ENCODE measurements at regions not wholly inside any gene's neighbourhood (a gene's known extent, or its start where the extent isn't known, plus 50 kb on each side); places are given as distances from the start of the nearest gene placed in this dataset.

GRCh38 chr11:11786234-11786633 lies 55.5 kb upstream of the USP47 start:
- H3K4me3 ChIP-seq (replicated peaks in 1 of 3): no peak overlapping the region
- H3K36me3 ChIP-seq: no peaks in the 10 kb centered on the region
- no peak for DNase-seq
- no peaks in the 10 kb centered on the region for H3K9me3 ChIP-seq
- H3K27ac ChIP-seq: no peak overlapping the region
- WGBS, 2 donors: 91 to 92% methylated on average over 5 of the region's 5 CpGs
- H3K27me3 ChIP-seq: no peaks in the 10 kb centered on the region
- TF ChIP-seq CTCF (IDR thresholded peaks at IDR 0.05) (no peak), POLR2A (IDR thresholded peaks at IDR 0.05) (no peak)
- intact Hi-C loops (cut with DNase I): loop anchor here (2.0 to 10.0 kb wide), 4 partner anchors 164 to 991 kb away; partner anchors contain the start of gene GALNT18
- H3K4me1 ChIP-seq: peaks cover 0 to 5% of the 10 kb centered on the region in 2 donors

GRCh38 chr11:11782532-11783110 lies 59.2 kb upstream of the USP47 start:
- Histone ChIP-seq H3K4me3 (replicated peaks in 1 of 3) (no peak overlapping the region), H3K9me3 (no peaks in the 10 kb centered on the region), H3K27me3 (no peaks in the 10 kb centered on the region), H3K36me3 (no peaks in the 10 kb centered on the region), H3K27ac (no peak overlapping the region), H3K4me1 (peaks cover 0 to 9% of the 10 kb centered on the region in 2 donors)
- 86 to 96% methylated on average over 2 to 3 of the region's 3 CpGs for WGBS, 2 donors
- no peak for TF ChIP-seq POLR2A (IDR thresholded peaks at IDR 0.05)
- no peak for TF ChIP-seq CTCF (IDR thresholded peaks at IDR 0.05)
- DNase-seq: peak in 1 of 2 donors; percentile 7
- intact Hi-C loops (cut with DNase I): loop anchor here (10.0 kb wide), 2 partner anchors 518 to 988 kb away; no protein-coding TSS in a partner anchor

GRCh38 chr11:11780858-11781257 lies 60.9 kb upstream of the USP47 start:
- no peaks in the 10 kb centered on the region for H3K36me3 ChIP-seq
- H3K27me3 ChIP-seq: no peaks in the 10 kb centered on the region
- DNase-seq: no peak
- no peak for TF ChIP-seq POLR2A (IDR thresholded peaks at IDR 0.05)
- TF ChIP-seq CTCF (IDR thresholded peaks at IDR 0.05): no peak
- no peak overlapping the region for H3K27ac ChIP-seq
- intact Hi-C loops (cut with DNase I): loop anchor here (10.0 kb wide), 2 partner anchors 516 to 986 kb away; no protein-coding TSS in a partner anchor
- no peaks in the 10 kb centered on the region for H3K9me3 ChIP-seq
- WGBS, 2 donors: 50 to 78% methylated on average over 8 of the region's 8 CpGs
- H3K4me3 ChIP-seq (replicated peaks in 1 of 3): no peak overlapping the region
- peaks cover 0 to 9% of the 10 kb centered on the region in 2 donors for H3K4me1 ChIP-seq

GRCh38 chr11:11779975-11780374 lies 61.8 kb upstream of the USP47 start:
- H3K4me1 ChIP-seq: peaks cover 0 to 9% of the 10 kb centered on the region in 2 donors
- H3K27me3 ChIP-seq: no peaks in the 10 kb centered on the region

More at GRCh38 chr11:11779975-11780374, 61.8 kb upstream of the USP47 start:
- Histone ChIP-seq H3K27ac (no peak overlapping the region), H3K9me3 (no peaks in the 10 kb centered on the region), H3K4me3 (replicated peaks in 1 of 3) (no peak overlapping the region), H3K36me3 (no peaks in the 10 kb centered on the region)
- no peak for DNase-seq
- TF ChIP-seq POLR2A (IDR thresholded peaks at IDR 0.05) (no peak), CTCF (IDR thresholded peaks at IDR 0.05) (no peak)
- whole genome bisulfite sequencing, 2 donors: 81 to 82% methylated on average over 2 of the region's 2 CpGs
- intact Hi-C loops (cut with DNase I): loop anchor here (10.0 kb wide), 2 partner anchors 515 to 985 kb away; no protein-coding TSS in a partner anchor

Measured in thyroid gland (tissue), 4 donors.